DOHH2 (cell line): ENCODE measurements at regions not wholly inside any gene's neighbourhood (a gene's known extent, or its start where the extent isn't known, plus 50 kb on each side); places are given as distances from the start of the nearest gene placed in this dataset.

ENCODE experiments used
- CTCF ChIP-seq: fragments of 200-600 bp; sonication (generic); IDR thresholded peaks from one replicate; pipeline ENCODE4 v1.5.1; 2014; ENCODE audit warnings: antibody characterized with exemption, mild to moderate bottlenecking, low read depth, low read length; ENCODE audit not compliant: poor library complexity, severe bottlenecking
- EZH2phosphoT487 ChIP-seq: fragments of 200-600 bp; sonication (generic); IDR thresholded peaks from 2 replicates; pipeline ENCODE4 v1.6.1; 2017; ENCODE audit warnings: borderline replicate concordance, mild to moderate bottlenecking, antibody characterized with exemption, low read length, moderate library complexity, mixed read lengths

GRCh38 chr1:192475970-192476369 lies 99.6 kb upstream of the RGS1 start:
- TF ChIP-seq CTCF (no peak), EZH2phosphoT487 (no peak)
